GM12878 (cell line): ENCODE measurements at regions not wholly inside any gene's neighbourhood (a gene's known extent, or its start where the extent isn't known, plus 50 kb on each side); places are given as distances from the start of the nearest gene placed in this dataset.

Source experiments
- ATAC-seq: fragments of 200-7000 bp; cut with Tn5 transposase; 3 replicates; pipeline ENCODE4 v1.9.1; 2020; ENCODE audit warnings: mild to moderate bottlenecking, moderate library complexity
- BruUV-seq: library from RNA; stranded (reverse); fragments of 400-500 nt; replicated peaks from 2 replicates; lab custom pipeline; 2021; lab: Mats Ljungman, UMichigan
- CTCF ChIA-PET: fragments of 300-600 bp; sonication (Branson Sonifier 250); formaldehyde crosslinking; extraction: SDS; loops from one replicate; lab custom pipeline; 2021; ENCODE audit warnings: inconsistent platforms; lab: Yijun Ruan, JAX
- POLR2A ChIA-PET: fragments of 350-600 bp; formaldehyde crosslinking; extraction: SDS; loops from one replicate; lab custom pipeline; 2021; ENCODE audit warnings: inconsistent platforms; lab: Charles Lee
- RAD21 ChIA-PET: fragments of 300-600 bp; sonication (Branson Sonifier 250); formaldehyde crosslinking; loops from one replicate; lab custom pipeline; 2023; ENCODE audit warnings: antibody characterized with exemption; ENCODE audit not compliant: unreplicated experiment; lab: Charles Lee
- SMC1A ChIA-PET: fragments of 300-600 bp; sonication (Branson Sonifier 250); formaldehyde crosslinking; loops from one replicate; lab custom pipeline; 2023; ENCODE audit not compliant: unreplicated experiment, uncharacterized antibody; lab: Charles Lee
- DNase-seq: peaks from one replicate; pipeline ENCODE4 v3.0.0-alpha.2; 2011; ENCODE audit warnings: low read depth, low spot score
- FAIRE-seq: peaks from 3 replicates; lab custom pipeline; 2011; peaks lifted over from hg19 to GRCh38; lab: Jason Lieb, UNC
- H2AFZ ChIP-seq: 2 replicates; pipeline ENCODE4 v1.6.0; 2011; ENCODE audit warnings: low read depth, low read length, control low read depth; ENCODE audit not compliant: control insufficient read depth
- H3K27ac ChIP-seq: 2 replicates; pipeline ENCODE4 v1.5.1; 2011; ENCODE audit warnings: control low read depth; ENCODE audit not compliant: control insufficient read depth, insufficient read depth
- H3K27me3 ChIP-seq, 2 experiments: replicated peaks in 1 of 2; 2 replicates each; pipeline versions ENCODE4 v1.6.0 to v1.6.1; 2011; ENCODE audit warnings: low read length in 1 of 2; ENCODE audit not compliant: control insufficient read depth in 2 of 2, insufficient read depth in 2 of 2
- H3K36me3 ChIP-seq, 2 experiments: 2 replicates each; pipeline ENCODE4 v1.5.1; 2011; ENCODE audit warnings: low read length in 1 of 2; ENCODE audit not compliant: control insufficient read depth in 2 of 2, insufficient read depth in 2 of 2
- H3K4me1 ChIP-seq: 2 replicates; pipeline ENCODE4 v1.6.1; 2011; ENCODE audit warnings: mild to moderate bottlenecking, low read length, moderate library complexity, mixed read lengths; ENCODE audit not compliant: control insufficient read depth, insufficient read depth
- H3K4me2 ChIP-seq: 2 replicates; pipeline ENCODE4 v1.6.0; 2011; ENCODE audit warnings: control low read depth; ENCODE audit not compliant: control insufficient read depth, insufficient read depth
- H3K4me3 ChIP-seq: fragments of 200-600 bp; sonication (generic); 2 replicates; pipeline ENCODE4 v1.5.1; 2016
- H3K79me2 ChIP-seq: 2 replicates; pipeline ENCODE4 v1.6.0; 2011; ENCODE audit warnings: low read length; ENCODE audit not compliant: control insufficient read depth, insufficient read depth
- H3K9ac ChIP-seq: 2 replicates; pipeline ENCODE4 v1.8.0; 2011; ENCODE audit warnings: low read length, control low read depth, mixed read lengths; ENCODE audit not compliant: control insufficient read depth, insufficient read depth
- H3K9me3 ChIP-seq: replicated peaks from 3 replicates; pipeline ENCODE4 v1.5.1; 2011; ENCODE audit warnings: mild to moderate bottlenecking, low read length; ENCODE audit not compliant: control insufficient read depth, insufficient read depth
- H4K20me1 ChIP-seq: 2 replicates; pipeline ENCODE4 v1.6.0; 2011; ENCODE audit not compliant: control insufficient read depth, insufficient read depth
- ASH2L ChIP-seq: fragments of 300-600, 200-600 bp; sonication (generic); IDR thresholded peaks from 2 replicates; pipeline ENCODE4 v1.6.1; 2017; ENCODE audit warnings: low read depth, mild to moderate bottlenecking, borderline replicate concordance
- BACH1 ChIP-seq: fragments of 450-650 bp; IDR thresholded peaks from 2 replicates; pipeline ENCODE4 v1.6.1; 2017; ENCODE audit warnings: mild to moderate bottlenecking, borderline replicate concordance
- CHD2 ChIP-seq: IDR thresholded peaks from 2 replicates; pipeline ENCODE4 v1.6.1; 2011; ENCODE audit warnings: low read depth, low read length, improper control_type of control experiment, borderline replicate concordance
- IRF4 ChIP-seq: IDR thresholded peaks from 2 replicates; pipeline ENCODE4 v1.6.1; 2011; ENCODE audit warnings: low read depth, low read length
- NFYA ChIP-seq: IDR thresholded peaks from 2 replicates; pipeline ENCODE4 v1.6.1; 2011; ENCODE audit warnings: low read depth, mild to moderate bottlenecking, low read length, improper control_type of control experiment, borderline replicate concordance
- RB1 ChIP-seq: fragments of 450-650 bp; formaldehyde crosslinking; IDR thresholded peaks from 2 replicates; pipeline ENCODE4 v1.6.1; 2017; ENCODE audit warnings: mild to moderate bottlenecking, borderline replicate concordance
- RFX5 ChIP-seq: IDR thresholded peaks from 2 replicates; pipeline ENCODE4 v1.6.1; 2011; ENCODE audit warnings: low read depth, low read length, improper control_type of control experiment
- SMAD5 ChIP-seq: IDR thresholded peaks from 2 replicates; pipeline ENCODE4 v1.6.1; 2016; ENCODE audit warnings: antibody characterized with exemption, low read depth
- WGBS: methylation state at CpG from one replicate; pipeline ENCODE4 v1.1.6; 2016; ENCODE audit warnings: low lambda C conversion rate; ENCODE audit not compliant: insufficient replicate concordance, insufficient coverage; ENCODE audit errors: missing lambda C conversion rate; 5-methylcytosine and 5-hydroxymethylcytosine counted together
- in situ Hi-C: fragments of 300-500 bp; cut with MboI; formaldehyde crosslinking; loops from 9 replicates; pipeline ENCODE4 v1.14.3; 2018; ENCODE audit warnings: mixed read lengths
- intact Hi-C: fragments of 100-400 bp; cut with micrococcal nuclease; formaldehyde crosslinking; loops from one replicate; pipeline ENCODE4 v1.14.2; 2022; ENCODE audit not compliant: unreplicated experiment
- TF ChIP-seq, protein P1 (sequence below): fragments of 450-650 bp; IDR thresholded peaks from 2 replicates; pipeline ENCODE4 v1.6.1; 2017; ENCODE audit warnings: mild to moderate bottlenecking, moderate library complexity
- TF ChIP-seq, protein P2 (sequence below): fragments of 450-650 bp; conservative IDR thresholded peaks from 2 replicates; pipeline ENCODE4 v1.6.1; 2017; ENCODE audit warnings: mild to moderate bottlenecking, moderate library complexity
- TF ChIP-seq, protein P3 (sequence below): IDR thresholded peaks from 2 replicates; pipeline ENCODE4 v1.6.1; 2012; ENCODE audit warnings: low read depth, low read length, improper control_type of control experiment

DNA sequence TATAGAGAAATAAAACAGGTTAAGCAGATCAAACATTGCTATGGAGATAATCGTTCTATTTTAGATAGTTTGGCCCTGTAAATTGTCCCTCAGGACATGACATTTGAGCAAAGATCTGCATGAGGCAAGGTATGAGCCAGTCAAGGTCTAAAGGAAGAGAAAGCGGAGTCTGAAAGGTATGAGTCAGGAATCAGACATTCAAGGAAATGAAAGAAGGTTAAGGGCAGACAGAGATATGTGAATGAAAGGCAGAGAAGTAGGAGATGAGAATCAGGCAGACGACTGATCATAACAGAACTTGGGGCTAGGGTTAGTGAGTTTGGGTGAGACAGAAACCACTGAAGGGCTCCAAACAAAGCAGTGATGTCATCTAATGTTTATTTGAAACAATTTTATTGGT, 775.8 kb downstream of the MAFB start:
- Histone ChIP-seq H3K27ac (no peak overlapping the region), H3K9me3 (no peaks in the 10 kb centered on the region), H3K4me3 (no peak overlapping the region), H2AFZ (no peak overlapping the region), H3K36me3 (no peaks in the 10 kb centered on the region), H3K4me2 (no peak overlapping the region), H3K79me2 (no peaks in the 10 kb centered on the region), H4K20me1 (no peaks in the 10 kb centered on the region), H3K27me3 (no peaks in the 10 kb centered on the region), H3K4me1 (no peaks in the 10 kb centered on the region), H3K9ac (no peak overlapping the region)
- ChIA-PET POLR2A (no interaction called here), RAD21 (no interaction called here), SMC1A (no interaction called here), CTCF (no interaction called here)
- 0% methylated on average over 2 of the region's 3 CpGs for WGBS
- no TSS peak for BruUV-seq
- intact Hi-C loops (no loop called here), in situ Hi-C loops (no loop called here)
- TF ChIP-seq IRF4, result no peak
- TF ChIP-seq NFYA, result no peak
- no peak for FAIRE-seq
- no peak for ATAC-seq
- DNase-seq, result no peak

DNA sequence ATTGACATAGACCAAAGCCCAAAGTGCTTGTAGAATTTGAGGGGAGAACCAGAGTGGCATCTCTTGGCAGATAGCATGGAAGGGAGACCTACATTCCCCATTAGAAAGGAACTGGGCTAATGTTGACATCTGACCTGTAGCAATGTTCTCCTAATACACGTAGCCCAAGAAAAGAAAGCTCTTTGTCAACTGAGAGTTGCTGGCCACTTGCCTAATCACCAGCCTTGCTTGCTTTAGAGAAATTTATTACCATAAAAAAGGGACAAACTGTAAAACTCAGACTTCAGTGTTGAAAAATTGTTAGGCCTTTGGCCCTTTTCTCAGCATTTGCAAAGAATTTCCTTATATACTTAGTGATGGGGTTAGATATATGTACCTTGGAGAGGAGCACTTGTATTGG, 777.5 kb downstream of the MAFB start:
- Histone ChIP-seq H3K9me3 (no peaks in the 10 kb centered on the region), H2AFZ (no peak overlapping the region), H3K79me2 (no peaks in the 10 kb centered on the region), H3K9ac (no peak overlapping the region), H3K4me3 (no peak overlapping the region), H3K27ac (no peak overlapping the region), H3K36me3 (no peaks in the 10 kb centered on the region), H3K4me2 (no peak overlapping the region), H3K27me3 (no peaks in the 10 kb centered on the region), H4K20me1 (no peaks in the 10 kb centered on the region), H3K4me1 (no peaks in the 10 kb centered on the region)
- FAIRE-seq (no peak), ATAC-seq (no peak), DNase-seq (no peak)
- WGBS, result 67% methylated on average over 1 of the region's 1 CpG
- ChIA-PET CTCF (no interaction called here), SMC1A (no interaction called here), RAD21 (no interaction called here), POLR2A (no interaction called here)
- intact Hi-C loops (no loop called here), in situ Hi-C loops (no loop called here)
- no TSS peak for BruUV-seq
- TF ChIP-seq SMAD5, result no peak
- TF ChIP-seq ASH2L, result no peak
- no peak for TF ChIP-seq RFX5
- no peak for TF ChIP-seq RB1
- no peak for TF ChIP-seq BACH1
- TF ChIP-seq, protein P1, sequence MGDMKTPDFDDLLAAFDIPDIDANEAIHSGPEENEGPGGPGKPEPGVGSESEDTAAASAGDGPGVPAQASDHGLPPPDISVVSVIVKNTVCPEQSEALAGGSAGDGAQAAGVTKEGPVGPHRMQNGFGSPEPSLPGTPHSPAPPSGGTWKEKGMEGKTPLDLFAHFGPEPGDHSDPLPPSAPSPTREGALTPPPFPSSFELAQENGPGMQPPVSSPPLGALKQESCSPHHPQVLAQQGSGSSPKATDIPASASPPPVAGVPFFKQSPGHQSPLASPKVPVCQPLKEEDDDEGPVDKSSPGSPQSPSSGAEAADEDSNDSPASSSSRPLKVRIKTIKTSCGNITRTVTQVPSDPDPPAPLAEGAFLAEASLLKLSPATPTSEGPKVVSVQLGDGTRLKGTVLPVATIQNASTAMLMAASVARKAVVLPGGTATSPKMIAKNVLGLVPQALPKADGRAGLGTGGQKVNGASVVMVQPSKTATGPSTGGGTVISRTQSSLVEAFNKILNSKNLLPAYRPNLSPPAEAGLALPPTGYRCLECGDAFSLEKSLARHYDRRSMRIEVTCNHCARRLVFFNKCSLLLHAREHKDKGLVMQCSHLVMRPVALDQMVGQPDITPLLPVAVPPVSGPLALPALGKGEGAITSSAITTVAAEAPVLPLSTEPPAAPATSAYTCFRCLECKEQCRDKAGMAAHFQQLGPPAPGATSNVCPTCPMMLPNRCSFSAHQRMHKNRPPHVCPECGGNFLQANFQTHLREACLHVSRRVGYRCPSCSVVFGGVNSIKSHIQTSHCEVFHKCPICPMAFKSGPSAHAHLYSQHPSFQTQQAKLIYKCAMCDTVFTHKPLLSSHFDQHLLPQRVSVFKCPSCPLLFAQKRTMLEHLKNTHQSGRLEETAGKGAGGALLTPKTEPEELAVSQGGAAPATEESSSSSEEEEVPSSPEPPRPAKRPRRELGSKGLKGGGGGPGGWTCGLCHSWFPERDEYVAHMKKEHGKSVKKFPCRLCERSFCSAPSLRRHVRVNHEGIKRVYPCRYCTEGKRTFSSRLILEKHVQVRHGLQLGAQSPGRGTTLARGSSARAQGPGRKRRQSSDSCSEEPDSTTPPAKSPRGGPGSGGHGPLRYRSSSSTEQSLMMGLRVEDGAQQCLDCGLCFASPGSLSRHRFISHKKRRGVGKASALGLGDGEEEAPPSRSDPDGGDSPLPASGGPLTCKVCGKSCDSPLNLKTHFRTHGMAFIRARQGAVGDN, result no peak
- TF ChIP-seq, protein P2, sequence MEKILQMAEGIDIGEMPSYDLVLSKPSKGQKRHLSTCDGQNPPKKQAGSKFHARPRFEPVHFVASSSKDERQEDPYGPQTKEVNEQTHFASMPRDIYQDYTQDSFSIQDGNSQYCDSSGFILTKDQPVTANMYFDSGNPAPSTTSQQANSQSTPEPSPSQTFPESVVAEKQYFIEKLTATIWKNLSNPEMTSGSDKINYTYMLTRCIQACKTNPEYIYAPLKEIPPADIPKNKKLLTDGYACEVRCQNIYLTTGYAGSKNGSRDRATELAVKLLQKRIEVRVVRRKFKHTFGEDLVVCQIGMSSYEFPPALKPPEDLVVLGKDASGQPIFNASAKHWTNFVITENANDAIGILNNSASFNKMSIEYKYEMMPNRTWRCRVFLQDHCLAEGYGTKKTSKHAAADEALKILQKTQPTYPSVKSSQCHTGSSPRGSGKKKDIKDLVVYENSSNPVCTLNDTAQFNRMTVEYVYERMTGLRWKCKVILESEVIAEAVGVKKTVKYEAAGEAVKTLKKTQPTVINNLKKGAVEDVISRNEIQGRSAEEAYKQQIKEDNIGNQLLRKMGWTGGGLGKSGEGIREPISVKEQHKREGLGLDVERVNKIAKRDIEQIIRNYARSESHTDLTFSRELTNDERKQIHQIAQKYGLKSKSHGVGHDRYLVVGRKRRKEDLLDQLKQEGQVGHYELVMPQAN, result no peak
- TF ChIP-seq, protein P3, sequence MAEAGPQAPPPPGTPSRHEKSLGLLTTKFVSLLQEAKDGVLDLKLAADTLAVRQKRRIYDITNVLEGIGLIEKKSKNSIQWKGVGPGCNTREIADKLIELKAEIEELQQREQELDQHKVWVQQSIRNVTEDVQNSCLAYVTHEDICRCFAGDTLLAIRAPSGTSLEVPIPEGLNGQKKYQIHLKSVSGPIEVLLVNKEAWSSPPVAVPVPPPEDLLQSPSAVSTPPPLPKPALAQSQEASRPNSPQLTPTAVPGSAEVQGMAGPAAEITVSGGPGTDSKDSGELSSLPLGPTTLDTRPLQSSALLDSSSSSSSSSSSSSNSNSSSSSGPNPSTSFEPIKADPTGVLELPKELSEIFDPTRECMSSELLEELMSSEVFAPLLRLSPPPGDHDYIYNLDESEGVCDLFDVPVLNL, result no peak
- no peak for TF ChIP-seq CHD2
